NCI-H1417 (cell line): ENCODE measurements at regions not wholly inside any gene's neighbourhood (a gene's known extent, or its start where the extent isn't known, plus 50 kb on each side); places are given as distances from the start of the nearest gene placed in this dataset.
"Not testable (repeated sequence)": the region's sequence is repeated elsewhere in the genome, so short reads cannot be mapped to it uniquely, and the experiment has no call there.

Source experiments
- DNase-seq, 3 experiments: peaks; one replicate each; lab custom pipeline; 2025; lab: John Stamatoyannopoulos, UW

- DNase-seq = not testable (repeated sequence)
Observed at GRCh38 chr6:58090067-58090466, 772.6 kb downstream of the PRIM2 start.

- not testable (repeated sequence) for DNase-seq
Observed at GRCh38 chr6:58097251-58097650, 779.8 kb downstream of the PRIM2 start.

GRCh38 chr6:58113960-58114359, 796.5 kb downstream of the PRIM2 start:
- peak in 2 of 3 experiments; percentile 18 to 80 for DNase-seq

- DNase-seq = not testable (repeated sequence)
Observed at GRCh38 chr6:58117162-58117561, 799.7 kb downstream of the PRIM2 start.

GRCh38 chr6:58121616-58122015, 804.2 kb downstream of the PRIM2 start:
- DNase-seq = not testable (repeated sequence)

- peak in 2 of 3 experiments; percentile 15 to 75 for DNase-seq
Observed at GRCh38 chr6:58123770-58124169, 806.3 kb downstream of the PRIM2 start.

GRCh38 chr6:58128549-58128948, 811.1 kb downstream of the PRIM2 start:
- not testable (repeated sequence) for DNase-seq

- DNase-seq = peak in 2 of 3 experiments; percentile 39 to 80
Observed at GRCh38 chr6:58129098-58129497, 811.7 kb downstream of the PRIM2 start.

- not testable (repeated sequence) for DNase-seq
Observed at GRCh38 chr6:58139746-58140145, 822.3 kb downstream of the PRIM2 start.

GRCh38 chr6:58171025-58171424, 853.6 kb downstream of the PRIM2 start:
- DNase-seq = not testable (repeated sequence)

- not testable (repeated sequence) for DNase-seq
Observed at GRCh38 chr6:58181557-58182065, 864.2 kb downstream of the PRIM2 start.

GRCh38 chr6:58185300-58185699, 867.9 kb downstream of the PRIM2 start:
- not testable (repeated sequence) for DNase-seq

- DNase-seq = not testable (repeated sequence)
Observed at GRCh38 chr6:58193209-58193608, 875.8 kb downstream of the PRIM2 start.

GRCh38 chr6:58198301-58198700, 880.9 kb downstream of the PRIM2 start:
- no peak for DNase-seq

GRCh38 chr6:58237124-58237523, 919.7 kb downstream of the PRIM2 start:
- DNase-seq = not testable (repeated sequence)

GRCh38 chr6:58238421-58238820, 921.0 kb downstream of the PRIM2 start:
- not testable (repeated sequence) for DNase-seq

- DNase-seq = not testable (repeated sequence)
Observed at GRCh38 chr6:58257625-58258024, 940.2 kb downstream of the PRIM2 start.

- DNase-seq = no peak
Observed at GRCh38 chr6:58290177-58290576, 972.7 kb downstream of the PRIM2 start.

GRCh38 chr6:58291319-58291718, 973.9 kb downstream of the PRIM2 start:
- not testable (repeated sequence) for DNase-seq

- not testable (repeated sequence) for DNase-seq
Observed at GRCh38 chr6:58307901-58308300, 990.5 kb downstream of the PRIM2 start.

- DNase-seq = not testable (repeated sequence)
Observed at GRCh38 chr6:58332108-58332507, 1014.7 kb downstream of the PRIM2 start.

GRCh38 chr6:58342287-58342686, 1024.9 kb downstream of the PRIM2 start:
- DNase-seq = not testable (repeated sequence)

- DNase-seq = not testable (repeated sequence)
Observed at GRCh38 chr6:58347534-58347933, 1030.1 kb downstream of the PRIM2 start.

- peak in 1 of 3 experiments; percentile 20 for DNase-seq
Observed at GRCh38 chr6:58351619-58352018, 1034.2 kb downstream of the PRIM2 start.
